GM12878 (cell line): ENCODE measurements at regions not wholly inside any gene's neighbourhood (a gene's known extent, or its start where the extent isn't known, plus 50 kb on each side); places are given as distances from the start of the nearest gene placed in this dataset.

ENCODE experiments used
- BRCA1 ChIP-seq: IDR thresholded peaks from 2 replicates; pipeline ENCODE4 v1.6.1; 2011; ENCODE audit warnings: low read depth, low read length, improper control_type of control experiment
- CTCF ChIP-seq, 3 experiments: IDR thresholded peaks in 2 of 3; conservative IDR thresholded peaks in 1 of 3; 2 replicates each; pipeline ENCODE4 v1.5.1; 2011; ENCODE audit warnings: low read depth in 3 of 3, low read length in 3 of 3, mild to moderate bottlenecking in 3 of 3, control low read depth in 2 of 3, moderate library complexity in 2 of 3, inconsistent platforms in 1 of 3, mixed read lengths in 1 of 3; ENCODE audit not compliant: control insufficient read depth in 2 of 3, insufficient read depth in 1 of 3; ENCODE audit errors: extremely low read depth in 1 of 3
- IRF3 ChIP-seq: fragments of 450-650 bp; IDR thresholded peaks from 2 replicates; pipeline ENCODE4 v1.6.1; 2014; ENCODE audit warnings: mild to moderate bottlenecking
- SKIL ChIP-seq: fragments of 450-650 bp; IDR thresholded peaks from 2 replicates; pipeline ENCODE4 v1.6.1; 2017; ENCODE audit warnings: mild to moderate bottlenecking, low read depth, inconsistent platforms; ENCODE audit not compliant: poor library complexity, severe bottlenecking
- TBL1XR1 ChIP-seq: IDR thresholded peaks from 2 replicates; pipeline ENCODE4 v1.6.1; 2012; ENCODE audit warnings: low read depth, low read length, improper control_type of control experiment

- TF ChIP-seq CTCF (IDR thresholded peaks at IDR 0.05 in 2 of 3, conservative IDR thresholded peaks at IDR 0.05 in 1 of 3; ENCODE audit: control insufficient read depth in 2 of 3, extremely low read depth in 1 of 3, insufficient read depth in 1 of 3, low read depth in 3 of 3, low read length in 3 of 3) (no peak), SKIL (no peak), IRF3 (no peak), TBL1XR1 (no peak), BRCA1 (no peak)
Measured at GRCh38 chr1:14281412-14281811, 317.1 kb upstream of the KAZN start.
